Mesenchymal stem cell (in vitro differentiated cells and primary cell): ENCODE measurements at regions not wholly inside any gene's neighbourhood (a gene's known extent, or its start where the extent isn't known, plus 50 kb on each side); places are given as distances from the start of the nearest gene placed in this dataset.

Experiments
- DNase-seq: peaks from one replicate; pipeline ENCODE4 v3.0.0-alpha.2; 2013
- H2AFZ ChIP-seq: one replicate; pipeline ENCODE4 v1.6.1; 2013; ENCODE audit warnings: low read depth, mild to moderate bottlenecking, control low read depth, inconsistent platforms, low read length, moderate library complexity
- H2AK5ac ChIP-seq: 2 replicates; pipeline ENCODE4 v1.6.1; 2013; ENCODE audit warnings: low read length, moderate library complexity, mild to moderate bottlenecking, inconsistent platforms; ENCODE audit not compliant: severe bottlenecking
- H2BK120ac ChIP-seq: one replicate; pipeline ENCODE4 v1.6.1; 2013; ENCODE audit warnings: low read depth, mild to moderate bottlenecking, inconsistent platforms, low read length, moderate library complexity
- H2BK12ac ChIP-seq, 2 experiments: one replicate each; pipeline ENCODE4 v1.6.1; 2013; ENCODE audit warnings: inconsistent platforms in 2 of 2, low read length in 2 of 2, mild to moderate bottlenecking in 2 of 2, moderate library complexity in 2 of 2, control low read depth in 1 of 2
- H2BK15ac ChIP-seq: one replicate; pipeline ENCODE4 v1.6.1; 2013; ENCODE audit warnings: mild to moderate bottlenecking, low read depth, inconsistent platforms; ENCODE audit not compliant: poor library complexity, severe bottlenecking
- H2BK5ac ChIP-seq: 2 replicates; pipeline ENCODE4 v1.6.1; 2013; ENCODE audit warnings: low read depth, mild to moderate bottlenecking, low read length, control low read depth, inconsistent platforms; ENCODE audit not compliant: poor library complexity, severe bottlenecking
- H3K14ac ChIP-seq, 2 experiments: one replicate each; pipeline ENCODE4 v1.6.1; 2013; ENCODE audit warnings: inconsistent platforms in 2 of 2, low read length in 2 of 2, control low read depth in 1 of 2, mild to moderate bottlenecking in 1 of 2, moderate library complexity in 1 of 2
- H3K18ac ChIP-seq, 2 experiments: one replicate each; pipeline ENCODE4 v1.6.1; 2013; ENCODE audit warnings: inconsistent platforms in 2 of 2, low read length in 2 of 2, control low read depth in 1 of 2, low read depth in 1 of 2, mild to moderate bottlenecking in 1 of 2
- H3K23ac ChIP-seq, 2 experiments: one replicate each; pipeline ENCODE4 v1.6.1; 2013; ENCODE audit warnings: inconsistent platforms in 2 of 2, low read length in 2 of 2, mild to moderate bottlenecking in 2 of 2, moderate library complexity in 2 of 2, control low read depth in 1 of 2
- H3K27ac ChIP-seq: 2 replicates; pipeline ENCODE4 v1.5.1; 2013; ENCODE audit warnings: mild to moderate bottlenecking, moderate library complexity, low read length, control low read depth, inconsistent platforms; ENCODE audit not compliant: poor library complexity, severe bottlenecking
- H3K27me3 ChIP-seq, 2 experiments: 2 replicates each; pipeline versions ENCODE4 v1.6.1 to v1.7.0; 2013; ENCODE audit warnings: low read length in 2 of 2, mild to moderate bottlenecking in 2 of 2, moderate library complexity in 2 of 2, control low read depth in 1 of 2, inconsistent platforms in 1 of 2; ENCODE audit not compliant: control insufficient read depth in 1 of 2, insufficient read depth in 1 of 2
- H3K36me3 ChIP-seq, 2 experiments: 2 replicates each; pipeline versions ENCODE4 v1.6.1 to v1.7.0; 2013; ENCODE audit warnings: low read length in 2 of 2, control low read depth in 1 of 2, inconsistent platforms in 1 of 2, low read depth in 1 of 2, mild to moderate bottlenecking in 1 of 2; ENCODE audit not compliant: insufficient read depth in 2 of 2, control insufficient read depth in 1 of 2
- H3K4ac ChIP-seq, 2 experiments: one replicate each; pipeline ENCODE4 v1.6.1; 2013; ENCODE audit warnings: inconsistent platforms in 2 of 2, low read length in 2 of 2, mild to moderate bottlenecking in 2 of 2, moderate library complexity in 2 of 2, control low read depth in 1 of 2, low read depth in 1 of 2
- H3K4me1 ChIP-seq: 2 replicates; pipeline ENCODE4 v1.6.1; 2013; ENCODE audit warnings: low read depth, low read length, control low read depth; ENCODE audit not compliant: control insufficient read depth, insufficient read depth
- H3K4me2 ChIP-seq: 2 replicates; pipeline ENCODE4 v1.6.1; 2013; ENCODE audit warnings: low read length, mild to moderate bottlenecking, inconsistent platforms; ENCODE audit not compliant: poor library complexity, severe bottlenecking
- H3K4me3 ChIP-seq, 2 experiments: 2 replicates each; pipeline versions ENCODE4 v1.5.1 to v1.7.0; 2013; ENCODE audit warnings: low read length in 2 of 2, mild to moderate bottlenecking in 2 of 2, control low read depth in 1 of 2, low read depth in 1 of 2; ENCODE audit not compliant: insufficient read depth in 1 of 2
- H3K79me1 ChIP-seq: replicated peaks from 2 replicates; pipeline ENCODE4 v1.6.1; 2013; ENCODE audit warnings: mild to moderate bottlenecking, control low read depth, low read length, inconsistent platforms; ENCODE audit not compliant: poor library complexity, severe bottlenecking
- H3K9ac ChIP-seq: 2 replicates; pipeline ENCODE4 v1.7.0; 2013; ENCODE audit warnings: mild to moderate bottlenecking, low read length, moderate library complexity
- H3K9me3 ChIP-seq: 2 replicates; pipeline ENCODE4 v1.7.0; 2013; ENCODE audit warnings: mild to moderate bottlenecking, low read length; ENCODE audit not compliant: control insufficient read depth
- H4K8ac ChIP-seq: one replicate; pipeline ENCODE4 v1.6.1; 2013; ENCODE audit warnings: inconsistent platforms, mild to moderate bottlenecking, low read length, moderate library complexity
- H4K91ac ChIP-seq: one replicate; pipeline ENCODE4 v1.6.1; 2013; ENCODE audit warnings: mild to moderate bottlenecking, low read length, inconsistent platforms
- WGBS: methylation state at CpG from one replicate; pipeline ENCODE4 v1.1.7; 2013; ENCODE audit warnings: mixed read lengths; 5-methylcytosine and 5-hydroxymethylcytosine counted together

GRCh38 chr10:125411724-125412123 lies 251.4 kb upstream of the CTBP2 start:
- H3K23ac ChIP-seq, result no peak overlapping the region
- H3K4me3 ChIP-seq, result no peak overlapping the region
- H3K4me2 ChIP-seq, result no peak overlapping the region
- H3K14ac ChIP-seq, result no peak overlapping the region
- H2BK120ac ChIP-seq, result no peak overlapping the region
- no peak overlapping the region for H2BK15ac ChIP-seq
- no peak overlapping the region for H2BK12ac ChIP-seq
- H3K18ac ChIP-seq, result no peak overlapping the region
- H3K9me3 ChIP-seq, result peaks cover 5% of the 10 kb centered on the region
- H3K36me3 ChIP-seq, result no peaks in the 10 kb centered on the region
- H3K4me1 ChIP-seq, result no peaks in the 10 kb centered on the region
- H2AK5ac ChIP-seq, result no peak overlapping the region
- no peak overlapping the region for H3K4ac ChIP-seq
- H2AFZ ChIP-seq, result no peak overlapping the region
- H3K27me3 ChIP-seq, result no peaks in the 10 kb centered on the region
- H3K9ac ChIP-seq, result peak overlapping the region; percentile 30
- no peak overlapping the region for H3K27ac ChIP-seq
- H3K79me1 ChIP-seq, result no peaks in the 10 kb centered on the region
- no peak overlapping the region for H2BK5ac ChIP-seq
- H4K91ac ChIP-seq, result no peak overlapping the region
- no CpG with 5 or more reads among the region's 2 CpGs for WGBS
- H4K8ac ChIP-seq, result no peak overlapping the region
- DNase-seq, result peak; percentile 48

- H3K14ac ChIP-seq, result no peak overlapping the region
- no peak overlapping the region for H4K91ac ChIP-seq
- DNase-seq, result no peak
- no peak overlapping the region for H4K8ac ChIP-seq
- H3K4me3 ChIP-seq, result no peak overlapping the region
- H3K9me3 ChIP-seq, result peaks cover 5% of the 10 kb centered on the region
- no peak overlapping the region for H2BK5ac ChIP-seq
- H3K4me1 ChIP-seq, result no peaks in the 10 kb centered on the region
- no peaks in the 10 kb centered on the region for H3K79me1 ChIP-seq
- no peak overlapping the region for H3K27ac ChIP-seq
- H2BK120ac ChIP-seq, result no peak overlapping the region
- H2BK15ac ChIP-seq, result no peak overlapping the region
- H3K23ac ChIP-seq, result no peak overlapping the region
- H3K27me3 ChIP-seq, result no peaks in the 10 kb centered on the region
- no peak overlapping the region for H3K18ac ChIP-seq
- H2BK12ac ChIP-seq, result no peak overlapping the region
- no peak overlapping the region for H3K4ac ChIP-seq
- no peak overlapping the region for H2AFZ ChIP-seq
- no peak overlapping the region for H3K4me2 ChIP-seq
- H3K9ac ChIP-seq, result no peak overlapping the region
- no peak overlapping the region for H2AK5ac ChIP-seq
- H3K36me3 ChIP-seq, result no peaks in the 10 kb centered on the region
- WGBS, result 52% methylated on average over 5 of the region's 5 CpGs
Observed at GRCh38 chr10:125409756-125410155, 249.4 kb upstream of the CTBP2 start.

GRCh38 chr10:125407557-125407956 lies 247.2 kb upstream of the CTBP2 start:
- Histone ChIP-seq H2BK15ac (no peak overlapping the region), H2AK5ac (no peak overlapping the region), H4K8ac (no peak overlapping the region), H3K4ac (no peak overlapping the region), H3K14ac (no peak overlapping the region), H3K23ac (no peak overlapping the region), H2BK5ac (no peak overlapping the region), H3K27ac (no peak overlapping the region), H3K27me3 (no peaks in the 10 kb centered on the region), H2BK120ac (no peak overlapping the region), H2BK12ac (no peak overlapping the region), H3K36me3 (no peaks in the 10 kb centered on the region), H3K18ac (no peak overlapping the region), H3K4me2 (no peak overlapping the region), H2AFZ (no peak overlapping the region), H3K4me3 (no peak overlapping the region), H3K4me1 (no peaks in the 10 kb centered on the region), H3K79me1 (no peaks in the 10 kb centered on the region), H3K9me3 (peaks cover 11% of the 10 kb centered on the region), H3K9ac (no peak overlapping the region), H4K91ac (no peak overlapping the region)
- DNase-seq, result no peak
- 85% methylated on average over 1 of the region's 1 CpG for WGBS

GRCh38 chr10:125407000-125407502 lies 246.7 kb upstream of the CTBP2 start:
- H3K4me3 ChIP-seq, result no peak overlapping the region
- 67% methylated on average over 3 of the region's 3 CpGs for WGBS
- H2BK120ac ChIP-seq, result no peak overlapping the region
- no peak overlapping the region for H3K9ac ChIP-seq
- H3K23ac ChIP-seq, result no peak overlapping the region
- no peak overlapping the region for H2BK5ac ChIP-seq
- H3K4me2 ChIP-seq, result no peak overlapping the region
- no peak overlapping the region for H2AFZ ChIP-seq
- no peak overlapping the region for H2AK5ac ChIP-seq
- H3K9me3 ChIP-seq, result peaks cover 11% of the 10 kb centered on the region
- H3K79me1 ChIP-seq, result no peaks in the 10 kb centered on the region
- no peak overlapping the region for H3K18ac ChIP-seq
- no peak overlapping the region for H4K8ac ChIP-seq
- no peak overlapping the region for H4K91ac ChIP-seq
- no peak overlapping the region for H2BK15ac ChIP-seq
- DNase-seq, result no peak
- no peaks in the 10 kb centered on the region for H3K4me1 ChIP-seq
- no peaks in the 10 kb centered on the region for H3K27me3 ChIP-seq
- H3K4ac ChIP-seq, result no peak overlapping the region
- no peak overlapping the region for H3K14ac ChIP-seq
- H3K27ac ChIP-seq, result no peak overlapping the region
- H2BK12ac ChIP-seq, result no peak overlapping the region
- no peaks in the 10 kb centered on the region for H3K36me3 ChIP-seq
